ENCODE measurements at regions not wholly inside any gene's neighbourhood (a gene's known extent, or its start where the extent isn't known, plus 50 kb on each side); places are given as distances from the start of the nearest gene placed in this dataset.

- no peak for TF ChIP-seq ARID4B (CRISPR knock-in tag; IDR thresholded peaks at IDR 0.05; ENCODE audit: borderline replicate concordance)
- TF ChIP-seq ZNF671 (CRISPR knock-in tag; IDR thresholded peaks at IDR 0.05), result no peak
Observed at GRCh38 chr3:177771780-177772179, 574.5 kb upstream of the TBL1XR1 start (continued).

- TF ChIP-seq TEAD4 (CRISPR knock-in tag; IDR thresholded peaks at IDR 0.05) (no peak), JAZF1 (CRISPR knock-in tag; IDR thresholded peaks at IDR 0.05) (no peak), AFF4 (CRISPR knock-in tag; IDR thresholded peaks at IDR 0.05; ENCODE audit: borderline replicate concordance) (no peak), NR2C2 (CRISPR knock-in tag; IDR thresholded peaks at IDR 0.05) (no peak), ZMAT4 (CRISPR knock-in tag; IDR thresholded peaks at IDR 0.05) (no peak), MXD4 (CRISPR knock-in tag; IDR thresholded peaks at IDR 0.05; ENCODE audit: borderline replicate concordance) (no peak), ESRRA (CRISPR knock-in tag; IDR thresholded peaks at IDR 0.05; ENCODE audit: borderline replicate concordance) (no peak), RORB (CRISPR knock-in tag; IDR thresholded peaks at IDR 0.05) (no peak), FOXP4 (CRISPR knock-in tag; IDR thresholded peaks at IDR 0.05) (no peak), GABPB1 (CRISPR knock-in tag; IDR thresholded peaks at IDR 0.05) (no peak), GTF2I (CRISPR knock-in tag; conservative IDR thresholded peaks at IDR 0.05) (no peak), SP1 (CRISPR knock-in tag; conservative IDR thresholded peaks at IDR 0.05) (no peak), PREB (CRISPR knock-in tag; IDR thresholded peaks at IDR 0.05; ENCODE audit: borderline replicate concordance) (no peak), HMGXB4 (CRISPR knock-in tag; IDR thresholded peaks at IDR 0.05) (no peak)
- POLR2A ChIA-PET, result no interaction called here
- Mint-ChIP-seq H3K27me3 (ENCODE audit: low read depth) (no peaks in the 10 kb centered on the region), H3K36me3 (peaks cover 12% of the 10 kb centered on the region), H3K4me1 (no peaks in the 10 kb centered on the region), H3K9me3 (peaks cover 16% of the 10 kb centered on the region), H3K27ac (no peak overlapping the region), H3K4me3 (no peak overlapping the region)
- ATAC-seq (no peak), DNase-seq (ENCODE audit: low spot score) (no peak)
- CTCF ChIA-PET, result no interaction called here
Observed at GRCh38 chr3:177772908-177773557, 575.8 kb upstream of the TBL1XR1 start.
